ENCODE measurements at regions not wholly inside any gene's neighbourhood (a gene's known extent, or its start where the extent isn't known, plus 50 kb on each side); places are given as distances from the start of the nearest gene placed in this dataset.
A peak's percentile ranks its signal among the peaks of the same experiment; 100 is the strongest.

DNA sequence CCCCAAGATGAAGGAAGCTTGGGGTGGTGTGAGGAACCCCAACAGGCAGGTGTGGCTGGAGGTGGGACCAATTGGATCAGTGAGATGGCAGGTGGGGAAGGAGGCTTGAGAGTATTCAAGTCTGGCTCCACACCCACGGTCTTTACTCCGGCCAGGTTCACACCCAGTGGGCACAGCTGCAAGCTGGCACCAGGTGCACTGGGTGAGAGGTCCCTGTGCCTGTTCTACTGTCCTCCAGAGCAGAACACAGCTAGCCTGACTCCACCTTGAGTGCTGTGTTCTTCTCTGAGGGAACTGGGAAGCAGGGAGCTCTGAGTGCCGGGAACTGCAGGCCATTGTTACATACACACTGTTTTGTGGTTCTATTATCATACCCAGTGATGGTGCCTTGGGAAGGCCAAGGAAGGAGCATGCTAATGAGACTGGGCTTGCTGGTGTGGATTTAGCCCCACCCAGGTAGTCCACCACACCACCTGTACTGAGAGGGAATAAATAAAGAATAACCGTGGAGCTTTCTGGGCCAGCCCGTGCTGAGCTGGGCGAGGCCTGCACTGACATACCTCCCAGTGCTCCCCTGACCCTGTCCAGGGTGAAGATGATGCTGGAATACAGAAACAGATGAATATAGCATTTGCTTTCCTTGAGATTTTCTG, 93.4 kb downstream of the ABHD5 start:
- Histone ChIP-seq H3K27ac (no peak overlapping the region), H3K4me2 (no peak overlapping the region), H4K20me1 (no peaks in the 10 kb centered on the region), H3K4me3 (no peak overlapping the region), H3K36me3 (no peaks in the 10 kb centered on the region), H3K9ac (no peak overlapping the region), H3K4me1 (peaks cover 9 to 48% (median 34%) of the 10 kb centered on the region in 10 experiments; a peak in 19 of 20 replicates), H3K9me3 (replicated peaks in 1 of 11) (peaks cover 0 to 22% (median 16%) of the 10 kb centered on the region in 11 experiments; a peak in 17 of 22 replicates), H3K27me3 (no peaks in the 10 kb centered on the region)
- no peak for TF ChIP-seq Cebpa-rat (IDR thresholded peaks at IDR 0.05)

- peaks cover 0 to 17% (median 13%) of the 10 kb centered on the region in 11 experiments; a peak in 13 of 22 replicates for H3K9me3 ChIP-seq (replicated peaks in 1 of 11)
- TF ChIP-seq Cebpa-rat (IDR thresholded peaks at IDR 0.05) = no peak
- peaks cover 9 to 51% (median 35%) of the 10 kb centered on the region in 10 experiments; a peak in 19 of 20 replicates for H3K4me1 ChIP-seq
- H4K20me1 ChIP-seq = no peaks in the 10 kb centered on the region
- H3K9ac ChIP-seq = no peak overlapping the region
- peak overlapping the region in 2 of 11 experiments; percentile 73 to 91; a peak in 2 of 22 replicates for H3K4me2 ChIP-seq
- no peaks in the 10 kb centered on the region for H3K36me3 ChIP-seq
- H3K27ac ChIP-seq = no peak overlapping the region
- no peaks in the 10 kb centered on the region for H3K27me3 ChIP-seq
- no peak overlapping the region for H3K4me3 ChIP-seq
Measured at GRCh38 chr3:43784640-43785011, 93.9 kb downstream of the ABHD5 start.

GRCh38 chr3:43785551-43785950, 94.8 kb downstream of the ABHD5 start:
- Histone ChIP-seq H3K4me3 (no peak overlapping the region), H3K9ac (no peak overlapping the region)

GRCh38 chr3:43786102-43786501, 95.4 kb downstream of the ABHD5 start:
- Histone ChIP-seq H3K9me3 (replicated peaks in 1 of 11) (peaks cover 0 to 11% (median 8%) of the 10 kb centered on the region in 11 experiments; a peak in 8 of 22 replicates), H3K9ac (peak overlapping the region in 2 of 11 experiments; percentile 16 to 31; a peak in 2 of 22 replicates), H3K4me1 (peaks cover 9 to 61% (median 38%) of the 10 kb centered on the region in 10 experiments; a peak in 19 of 20 replicates), H3K36me3 (no peaks in the 10 kb centered on the region), H3K27me3 (no peaks in the 10 kb centered on the region), H4K20me1 (no peaks in the 10 kb centered on the region), H3K27ac (0 out of 22 replicates have a peak overlapping the region, but pooled peaks of 1 of the 11 experiments have one; percentile 25), H3K4me2 (peak overlapping the region in 10 of 11 experiments; percentile 32 to 91 (median 76); a peak in 19 of 22 replicates), H3K4me3 (peak overlapping the region in 2 of 10 experiments; percentile 12 to 14; a peak in 1 of 20 replicates)
- no peak for TF ChIP-seq Cebpa-rat (IDR thresholded peaks at IDR 0.05)

More at GRCh38 chr3:43785551-43785950, 94.8 kb downstream of the ABHD5 start:
- Histone ChIP-seq H3K9me3 (replicated peaks in 1 of 11) (peaks cover 0 to 11% (median 8%) of the 10 kb centered on the region in 11 experiments; a peak in 8 of 22 replicates), H4K20me1 (no peaks in the 10 kb centered on the region), H3K27ac (no peak overlapping the region), H3K27me3 (no peaks in the 10 kb centered on the region), H3K4me2 (peak overlapping the region in 10 of 11 experiments; percentile 32 to 91 (median 76); a peak in 18 of 22 replicates), H3K36me3 (no peaks in the 10 kb centered on the region), H3K4me1 (peaks cover 9 to 60% (median 38%) of the 10 kb centered on the region in 10 experiments; a peak in 19 of 20 replicates)
- no peak for TF ChIP-seq Cebpa-rat (IDR thresholded peaks at IDR 0.05)

DNA sequence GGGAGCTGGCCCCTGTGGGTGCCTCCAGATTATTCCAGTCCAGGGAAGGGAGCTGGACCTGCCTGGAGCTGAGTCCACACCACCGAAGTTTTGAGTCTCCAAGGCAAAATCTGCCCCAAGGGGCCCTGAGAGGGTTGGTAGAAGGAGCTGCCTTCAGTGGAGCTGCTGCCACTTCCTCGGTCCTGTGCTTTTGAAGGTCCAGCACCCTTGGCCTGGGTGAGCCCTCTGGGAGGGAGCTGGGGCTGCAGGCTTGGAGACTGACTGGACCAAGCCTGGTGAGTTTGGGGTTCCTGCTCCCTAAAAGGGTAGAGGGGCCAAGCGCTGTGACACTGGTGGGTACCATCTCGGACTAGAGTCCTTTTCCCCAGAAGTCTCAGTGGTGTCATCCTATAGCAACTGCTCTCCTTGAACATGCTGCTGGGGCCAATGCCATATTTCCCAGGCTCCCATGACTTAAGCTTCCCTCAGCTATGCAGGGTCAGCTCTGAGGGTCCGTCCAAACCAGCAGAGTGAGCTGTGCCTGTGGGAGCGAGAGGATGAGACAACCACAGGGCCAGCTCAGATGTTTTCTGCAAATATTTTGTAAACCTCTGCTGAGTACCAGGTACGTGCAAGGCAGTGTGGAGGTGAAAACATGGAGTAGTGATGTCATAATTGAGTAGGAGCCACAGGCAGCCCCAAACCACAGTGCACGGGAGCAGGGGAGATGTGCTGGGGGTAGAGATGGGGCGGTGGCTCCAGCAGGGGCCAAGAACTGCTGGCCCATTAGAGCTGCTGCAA, 96.0 kb downstream of the ABHD5 start:
- no peak for TF ChIP-seq Cebpa-rat (IDR thresholded peaks at IDR 0.05)
- Histone ChIP-seq H3K4me2 (peak overlapping the region in 9 of 11 experiments; percentile 33 to 91 (median 79); a peak in 19 of 22 replicates), H3K27ac (0 out of 22 replicates have a peak overlapping the region, but pooled peaks of 1 of the 11 experiments have one; percentile 25)

GRCh38 chr3:43787330-43787729, 96.6 kb downstream of the ABHD5 start:
- Histone ChIP-seq H3K4me2 (peak overlapping the region in 6 of 11 experiments; percentile 73 to 91 (median 85); a peak in 11 of 22 replicates), H3K27me3 (no peaks in the 10 kb centered on the region), H3K9me3 (replicated peaks in 1 of 11) (peaks cover 0 to 11% (median 8%) of the 10 kb centered on the region in 11 experiments; a peak in 8 of 22 replicates), H3K36me3 (no peaks in the 10 kb centered on the region), H3K27ac (no peak overlapping the region), H3K4me3 (no peak overlapping the region), H4K20me1 (no peaks in the 10 kb centered on the region), H3K9ac (no peak overlapping the region), H3K4me1 (peaks cover 9 to 52% (median 34%) of the 10 kb centered on the region in 10 experiments; a peak in 19 of 20 replicates)
- TF ChIP-seq Cebpa-rat (IDR thresholded peaks at IDR 0.05) = no peak

More for the DNA sequence above, 96.0 kb downstream of the ABHD5 start:
- Histone ChIP-seq H3K36me3 (no peaks in the 10 kb centered on the region), H3K4me1 (peaks cover 9 to 58% (median 38%) of the 10 kb centered on the region in 10 experiments; a peak in 19 of 20 replicates), H3K4me3 (0 out of 20 replicates have a peak overlapping the region, but pooled peaks of 1 of the 10 experiments have one; percentile 14), H3K27me3 (no peaks in the 10 kb centered on the region), H3K9ac (peak overlapping the region in 2 of 11 experiments; percentile 16 to 31; a peak in 2 of 22 replicates), H3K9me3 (replicated peaks in 1 of 11) (peaks cover 0 to 11% (median 8%) of the 10 kb centered on the region in 11 experiments; a peak in 8 of 22 replicates), H4K20me1 (no peaks in the 10 kb centered on the region)

GRCh38 chr3:43789028-43789427, 98.3 kb downstream of the ABHD5 start:
- peaks cover 9 to 47% (median 27%) of the 10 kb centered on the region in 10 experiments; a peak in 19 of 20 replicates for H3K4me1 ChIP-seq
- no peaks in the 10 kb centered on the region for H3K36me3 ChIP-seq
- no peak overlapping the region for H3K27ac ChIP-seq
- no peak overlapping the region for H3K9ac ChIP-seq
- no peak overlapping the region for H3K4me3 ChIP-seq
- no peaks in the 10 kb centered on the region for H4K20me1 ChIP-seq
- peaks cover 0 to 10% (median 7%) of the 10 kb centered on the region in 11 experiments; a peak in 8 of 22 replicates for H3K9me3 ChIP-seq (replicated peaks in 1 of 11)
- no peaks in the 10 kb centered on the region for H3K27me3 ChIP-seq
- H3K4me2 ChIP-seq = peak overlapping the region in 2 of 11 experiments; percentile 54 to 57; a peak in 1 of 22 replicates
- TF ChIP-seq Cebpa-rat (IDR thresholded peaks at IDR 0.05) = no peak

DNA sequence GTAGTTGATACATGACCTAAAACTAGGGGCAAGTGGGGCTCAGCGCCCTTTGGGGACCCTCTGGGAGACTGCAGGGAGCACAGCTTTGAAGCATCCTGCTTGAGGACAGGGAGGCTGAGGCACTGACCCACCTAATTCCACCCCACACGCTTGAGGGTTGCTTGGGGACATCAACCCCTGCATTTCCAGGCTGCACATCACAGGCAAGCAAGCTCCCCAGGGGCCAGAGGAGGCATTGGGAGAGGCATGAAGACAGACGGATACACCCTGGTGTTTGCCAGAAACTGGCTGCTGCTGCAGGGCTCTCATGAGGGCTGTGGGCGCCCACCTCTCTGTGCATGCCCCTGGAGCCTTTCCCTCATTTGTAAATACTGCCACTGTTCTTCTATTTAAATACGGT, 99.3 kb downstream of the ABHD5 start:
- H3K27me3 ChIP-seq = no peaks in the 10 kb centered on the region
- no peaks in the 10 kb centered on the region; a peak in 1 of 22 replicates for H3K9me3 ChIP-seq (replicated peaks in 1 of 11)
- no peak for TF ChIP-seq Cebpa-rat (IDR thresholded peaks at IDR 0.05)
- H3K4me2 ChIP-seq = peak overlapping the region in 6 of 11 experiments; percentile 13 to 57 (median 42); a peak in 11 of 22 replicates
- no peaks in the 10 kb centered on the region for H3K36me3 ChIP-seq
- H3K9ac ChIP-seq = no peak overlapping the region
- peaks cover 9 to 49% (median 27%) of the 10 kb centered on the region in 10 experiments; a peak in 19 of 20 replicates for H3K4me1 ChIP-seq
- no peak overlapping the region for H3K27ac ChIP-seq
- no peaks in the 10 kb centered on the region for H4K20me1 ChIP-seq
- H3K4me3 ChIP-seq = no peak overlapping the region

All from BLaER1 treated with 17β-estradiol and CSF1 and Interleukin-3, amounts not matched to agents 10 nM and 100 nM (cell line).